ENCODE measurements at regions not wholly inside any gene's neighbourhood (a gene's known extent, or its start where the extent isn't known, plus 50 kb on each side); places are given as distances from the start of the nearest gene placed in this dataset.

- TF ChIP-seq CTCF (IDR thresholded peaks at IDR 0.05 in 4 of 5, conservative IDR thresholded peaks at IDR 0.05 in 1 of 5) (no peak), POLR2A (IDR thresholded peaks at IDR 0.05) (no peak)
Measured at GRCh38 chr3:66598168-66598567, 97.3 kb upstream of the LRIG1 start.

All from gastrocnemius medialis (tissue), 4 donors.